HEK293T (cell line): ENCODE measurements at regions not wholly inside any gene's neighbourhood (a gene's known extent, or its start where the extent isn't known, plus 50 kb on each side); places are given as distances from the start of the nearest gene placed in this dataset.

Experiments used
- CTCF ChIA-PET: fragments of 350-600 bp; formaldehyde crosslinking; extraction: SDS; loops from one replicate; lab custom pipeline; 2021; ENCODE audit warnings: antibody characterized with exemption, inconsistent platforms; lab: Yijun Ruan, JAX
- POLR2A ChIA-PET: fragments of 350-600 bp; formaldehyde crosslinking; extraction: SDS; loops from one replicate; lab custom pipeline; 2020; ENCODE audit warnings: antibody characterized with exemption, inconsistent platforms; lab: Yijun Ruan, JAX
- DNase-seq: peaks from one replicate; pipeline ENCODE4 v3.0.0; 2012; ENCODE audit warnings: mixed read lengths; ENCODE audit errors: extremely low spot score
- ARNT ChIP-seq: fragments of 450-650 bp; IDR thresholded peaks from 2 replicates; pipeline ENCODE4 v1.6.1; 2017; ENCODE audit warnings: mild to moderate bottlenecking
- BHLHE40 ChIP-seq: fragments of 450-650 bp; IDR thresholded peaks from 2 replicates; pipeline ENCODE4 v1.6.1; 2016; ENCODE audit warnings: mild to moderate bottlenecking, moderate library complexity, borderline replicate concordance
- CTBP1 ChIP-seq: fragments of 450-650 bp; IDR thresholded peaks from 2 replicates; pipeline ENCODE4 v1.6.1; 2016; ENCODE audit warnings: borderline replicate concordance
- ELF4 ChIP-seq: fragments of 450-650 bp; IDR thresholded peaks from 2 replicates; pipeline ENCODE4 v1.6.1; 2017; ENCODE audit warnings: antibody characterized with exemption
- FOXA1 ChIP-seq: fragments of 450-650 bp; IDR thresholded peaks from 2 replicates; pipeline ENCODE4 v1.6.1; 2016; ENCODE audit warnings: mild to moderate bottlenecking
- FOXK2 ChIP-seq: fragments of 450-650 bp; IDR thresholded peaks from 2 replicates; pipeline ENCODE4 v1.6.1; 2016; ENCODE audit warnings: mild to moderate bottlenecking
- FOXM1 ChIP-seq: fragments of 450-650 bp; IDR thresholded peaks from 2 replicates; pipeline ENCODE4 v1.6.1; 2017; ENCODE audit warnings: mild to moderate bottlenecking, borderline replicate concordance
- HDGF ChIP-seq: fragments of 450-650 bp; IDR thresholded peaks from 2 replicates; pipeline ENCODE4 v1.6.1; 2017; ENCODE audit warnings: antibody characterized with exemption, borderline replicate concordance
- L3MBTL2 ChIP-seq: fragments of 450-650 bp; conservative IDR thresholded peaks from 2 replicates; pipeline ENCODE4 v1.6.1; 2016; ENCODE audit warnings: mild to moderate bottlenecking
- LEF1 ChIP-seq: fragments of 450-650 bp; IDR thresholded peaks from 2 replicates; pipeline ENCODE4 v1.6.1; 2017; ENCODE audit warnings: mild to moderate bottlenecking, borderline replicate concordance
- NFRKB ChIP-seq: fragments of 450-650 bp; IDR thresholded peaks from 2 replicates; pipeline ENCODE4 v1.6.1; 2016; ENCODE audit warnings: mild to moderate bottlenecking, moderate library complexity
- SP1 ChIP-seq: fragments of 450-650 bp; IDR thresholded peaks from 2 replicates; pipeline ENCODE4 v1.6.1; 2017
- SUZ12 ChIP-seq: fragments of 450-650 bp; IDR thresholded peaks from 2 replicates; pipeline ENCODE4 v1.6.1; 2016; ENCODE audit warnings: mild to moderate bottlenecking
- TARDBP ChIP-seq: fragments of 450-650 bp; IDR thresholded peaks from 2 replicates; pipeline ENCODE4 v1.6.1; 2016
- ZNF384 ChIP-seq: fragments of 450-650 bp; IDR thresholded peaks from 2 replicates; pipeline ENCODE4 v1.6.1; 2016
- TF ChIP-seq, protein P1 (sequence below): fragments of 450-650 bp; IDR thresholded peaks from 2 replicates; pipeline ENCODE4 v1.6.1; 2016

- CTCF ChIA-PET, result no interaction called here
- no peak for DNase-seq
- POLR2A ChIA-PET, result no interaction called here
- TF ChIP-seq SP1, result no peak
- no peak for TF ChIP-seq L3MBTL2
- TF ChIP-seq BHLHE40, result no peak
- TF ChIP-seq NFRKB, result no peak
These were observed 338.8 kb upstream of the TMEM132C start for GRCh38 chr12:127928178-127928577.

GRCh38 chr12:127928615-127929571 is 338.1 kb upstream of the TMEM132C start:
- ChIA-PET POLR2A (no interaction called here), CTCF (no interaction called here)
- TF ChIP-seq FOXK2 (no peak), SUZ12 (no peak), L3MBTL2 (no peak), HDGF (no peak), FOXA1 (no peak), ELF4 (no peak), CTBP1 (no peak), BHLHE40 (no peak), ARNT (no peak), FOXM1 (no peak), ZNF384 (no peak), LEF1 (no peak)
- DNase-seq, result no peak

GRCh38 chr12:127930122-127930521 is 336.8 kb upstream of the TMEM132C start:
- TF ChIP-seq L3MBTL2 (no peak), BHLHE40 (no peak), SP1 (no peak), TARDBP (no peak), SUZ12 (no peak), CTBP1 (no peak), NFRKB (no peak), FOXK2 (no peak), FOXM1 (no peak), ARNT (no peak), HDGF (no peak), FOXA1 (no peak), ZNF384 (no peak), ELF4 (no peak), LEF1 (no peak)
- no peak for DNase-seq
- ChIA-PET CTCF (no interaction called here), POLR2A (no interaction called here)

- ChIA-PET CTCF (no interaction called here), POLR2A (no interaction called here)
These were observed 332.6 kb upstream of the TMEM132C start for GRCh38 chr12:127934409-127934808.

DNA sequence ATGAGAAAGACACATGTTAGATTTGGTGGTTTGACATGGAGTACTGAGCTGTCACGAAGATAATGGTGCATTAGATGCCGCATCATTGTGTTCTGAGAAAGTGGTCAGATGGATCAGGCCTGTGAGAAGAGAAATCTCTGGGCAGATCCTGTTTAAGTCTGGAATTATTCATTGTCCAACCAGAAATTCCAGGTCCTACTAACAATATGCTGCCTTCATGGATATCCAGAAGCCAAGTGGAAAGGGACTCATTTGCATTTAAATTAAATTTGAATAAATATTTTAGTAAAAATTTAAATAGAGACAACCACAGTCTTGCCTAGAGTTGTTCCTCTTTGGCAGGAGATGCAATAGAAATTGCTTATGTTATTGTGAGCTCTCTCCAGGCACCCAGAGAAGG is 330.5 kb upstream of the TMEM132C start:
- no peak for TF ChIP-seq SUZ12
- TF ChIP-seq NFRKB, result no peak
- no peak for TF ChIP-seq ELF4
- TF ChIP-seq FOXM1, result no peak
- TF ChIP-seq CTBP1, result no peak
- no peak for TF ChIP-seq BHLHE40
- TF ChIP-seq ZNF384, result no peak
- TF ChIP-seq HDGF, result no peak
- TF ChIP-seq FOXK2, result no peak
- TF ChIP-seq L3MBTL2, result no peak
- no peak for TF ChIP-seq FOXA1
- no peak for TF ChIP-seq SP1
- POLR2A ChIA-PET, result no interaction called here
- CTCF ChIA-PET, result no interaction called here
- no peak for DNase-seq

More at GRCh38 chr12:127934409-127934808, 332.6 kb upstream of the TMEM132C start:
- DNase-seq, result no peak
- TF ChIP-seq BHLHE40 (no peak), FOXA1 (no peak), CTBP1 (no peak), FOXK2 (no peak), L3MBTL2 (no peak), NFRKB (no peak), ZNF384 (no peak), ARNT (no peak), ELF4 (no peak), SP1 (no peak)
- TF ChIP-seq, protein P1, sequence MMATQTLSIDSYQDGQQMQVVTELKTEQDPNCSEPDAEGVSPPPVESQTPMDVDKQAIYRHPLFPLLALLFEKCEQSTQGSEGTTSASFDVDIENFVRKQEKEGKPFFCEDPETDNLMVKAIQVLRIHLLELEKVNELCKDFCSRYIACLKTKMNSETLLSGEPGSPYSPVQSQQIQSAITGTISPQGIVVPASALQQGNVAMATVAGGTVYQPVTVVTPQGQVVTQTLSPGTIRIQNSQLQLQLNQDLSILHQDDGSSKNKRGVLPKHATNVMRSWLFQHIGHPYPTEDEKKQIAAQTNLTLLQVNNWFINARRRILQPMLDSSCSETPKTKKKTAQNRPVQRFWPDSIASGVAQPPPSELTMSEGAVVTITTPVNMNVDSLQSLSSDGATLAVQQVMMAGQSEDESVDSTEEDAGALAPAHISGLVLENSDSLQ, result no peak

DNA sequence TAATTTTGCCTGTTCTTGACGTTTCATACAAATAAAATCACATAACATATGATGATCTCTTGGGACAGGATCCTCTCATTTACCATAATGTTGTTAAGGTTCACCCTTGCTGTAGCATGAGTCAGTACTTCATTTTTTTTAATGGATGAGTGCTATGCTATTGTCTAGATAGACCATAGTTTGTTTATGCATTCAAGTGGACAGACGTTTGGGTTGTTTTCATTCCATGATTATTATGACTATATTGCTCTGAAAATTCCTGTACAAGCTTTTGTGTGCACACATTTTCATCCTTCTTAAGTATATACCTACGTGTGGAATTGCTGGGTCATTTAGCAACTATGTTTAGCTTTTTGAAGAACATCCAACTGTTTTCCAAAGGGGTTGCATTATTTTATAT is 325.6 kb upstream of the TMEM132C start:
- DNase-seq, result no peak
- CTCF ChIA-PET, result no interaction called here
- POLR2A ChIA-PET, result no interaction called here
- TF ChIP-seq FOXM1, result no peak
- no peak for TF ChIP-seq NFRKB
- no peak for TF ChIP-seq BHLHE40
- TF ChIP-seq CTBP1, result no peak
- TF ChIP-seq, protein P1, result no peak
- TF ChIP-seq FOXA1, result no peak

DNA sequence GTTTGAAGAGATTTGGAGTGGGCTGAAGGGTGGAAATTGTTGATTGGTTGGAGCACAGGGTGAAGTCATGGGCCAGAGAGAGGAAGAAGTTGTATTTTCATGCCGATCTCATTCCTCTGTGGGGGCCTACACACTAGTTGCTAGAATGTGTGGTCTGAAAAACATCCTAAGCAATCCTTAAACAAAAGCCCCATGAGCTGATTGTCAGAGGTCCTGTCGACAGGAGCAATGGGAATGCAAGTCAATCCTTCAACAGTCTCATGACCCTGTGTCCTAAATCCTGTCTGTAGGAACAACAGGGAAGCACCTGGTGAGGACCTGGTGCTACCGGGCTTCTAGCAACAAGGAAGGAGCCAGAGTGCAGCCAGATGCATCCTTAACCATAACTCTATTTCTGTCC is 324.0 kb upstream of the TMEM132C start:
- ChIA-PET CTCF (no interaction called here), POLR2A (no interaction called here)
- DNase-seq, result no peak
- TF ChIP-seq FOXM1, result no peak
- TF ChIP-seq SUZ12, result no peak
- no peak for TF ChIP-seq FOXK2
- TF ChIP-seq ARNT, result no peak
